ENCODE measurements at regions not wholly inside any gene's neighbourhood (a gene's known extent, or its start where the extent isn't known, plus 50 kb on each side); places are given as distances from the start of the nearest gene placed in this dataset.

- DNase-seq, result no peak
These were observed 205.5 kb upstream of the C14orf180 start for GRCh38 chr14:104373855-104374717.

- no peak for DNase-seq
These were observed 204.9 kb upstream of the C14orf180 start for GRCh38 chr14:104374718-104375080.

DNA sequence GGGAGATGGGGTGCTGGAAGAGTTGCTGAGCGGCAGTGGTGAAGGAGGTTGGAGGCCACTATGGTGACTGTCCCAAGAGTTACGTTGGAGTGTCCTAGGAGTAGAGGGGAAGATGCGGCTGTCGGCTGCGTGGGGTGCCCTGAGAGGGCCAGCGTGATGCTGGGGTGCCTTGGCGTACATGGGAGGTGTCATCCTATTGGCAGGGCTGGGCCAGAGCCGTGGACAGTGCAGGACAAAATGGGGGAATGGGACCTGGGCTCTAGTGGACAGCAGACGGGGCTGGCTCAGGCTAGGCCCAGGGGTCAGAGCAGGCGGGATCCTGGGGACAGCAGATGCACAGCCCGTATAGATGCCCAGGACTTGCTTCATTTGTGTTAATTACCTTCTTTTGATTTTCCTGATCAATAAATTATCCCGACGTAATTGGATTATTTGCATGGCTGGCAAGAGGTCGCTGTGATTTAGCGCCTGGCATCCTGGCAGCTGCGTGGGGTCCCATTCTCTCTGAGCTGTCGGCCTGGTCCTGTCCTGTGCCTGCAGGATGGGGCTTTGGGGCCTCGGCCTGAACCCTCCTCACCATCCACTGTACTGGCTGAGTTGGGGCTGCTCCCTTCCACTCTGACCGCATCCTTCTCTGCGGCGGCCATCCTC, 203.9 kb upstream of the C14orf180 start:
- no peak for DNase-seq

- DNase-seq, result no peak
These were observed 203.1 kb upstream of the C14orf180 start for GRCh38 chr14:104376202-104377140.

- no peak for DNase-seq
These were observed 202.3 kb upstream of the C14orf180 start for GRCh38 chr14:104377256-104377655.

GRCh38 chr14:104378698-104379113, 200.9 kb upstream of the C14orf180 start:
- no peak for DNase-seq

GRCh38 chr14:104382361-104383087, 197.0 kb upstream of the C14orf180 start:
- no peak for DNase-seq

- DNase-seq, result no peak
These were observed 196.2 kb upstream of the C14orf180 start for GRCh38 chr14:104383088-104383995.

GRCh38 chr14:104383996-104384775, 195.4 kb upstream of the C14orf180 start:
- DNase-seq, result no peak

DNA sequence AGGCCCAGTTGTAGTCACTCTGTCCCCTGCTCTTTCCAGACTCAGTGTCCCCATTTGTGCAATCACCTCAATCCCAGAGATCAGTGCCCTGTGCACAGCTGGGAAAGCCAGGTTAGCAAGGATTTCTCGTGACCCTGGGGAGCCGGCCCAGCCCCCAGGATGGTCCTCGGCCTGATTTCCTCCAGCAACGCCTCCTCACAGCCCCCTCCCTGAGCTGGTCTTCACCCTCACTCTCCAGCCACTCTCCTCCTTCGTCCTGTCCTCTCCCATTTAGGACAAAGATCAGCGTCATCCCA, 194.8 kb upstream of the C14orf180 start:
- no peak for DNase-seq

GRCh38 chr14:104385111-104385510, 194.5 kb upstream of the C14orf180 start:
- no peak for DNase-seq

GRCh38 chr14:104385531-104386101, 193.9 kb upstream of the C14orf180 start:
- no peak for DNase-seq

DNA sequence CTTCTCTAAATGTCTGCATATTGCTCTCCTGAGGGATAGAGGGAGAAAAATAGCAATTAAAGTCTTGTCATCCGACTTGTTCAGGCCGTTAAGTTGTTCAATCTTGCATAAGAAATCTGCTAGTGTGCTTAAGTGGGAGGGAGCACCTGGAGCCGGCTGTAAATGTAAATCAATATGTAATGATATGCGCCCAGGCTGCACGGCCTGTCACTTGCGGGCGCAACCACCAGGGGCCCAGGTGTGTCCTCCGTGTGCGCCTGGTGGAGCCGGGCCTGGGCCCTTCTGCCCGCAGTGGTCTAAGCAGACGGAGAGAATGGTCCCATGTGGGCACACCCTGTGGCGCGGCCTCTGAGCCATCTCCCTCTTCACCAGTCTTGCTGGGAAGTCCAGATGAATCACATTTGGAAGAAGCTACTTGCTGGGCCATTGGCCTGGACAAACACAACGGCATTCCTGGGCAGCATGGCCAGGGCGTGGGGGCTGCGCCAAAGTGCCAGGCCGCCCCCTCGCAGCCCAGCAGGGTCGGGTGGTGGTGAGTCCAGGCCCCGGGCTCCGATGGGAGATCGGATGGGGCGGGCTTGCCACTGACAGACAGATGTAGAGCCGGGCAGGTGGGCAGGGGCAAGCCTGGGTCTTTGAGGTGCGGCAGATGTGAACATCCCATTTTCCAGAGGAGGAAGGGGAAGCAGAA, 193.3 kb upstream of the C14orf180 start:
- no peak for DNase-seq

DNA sequence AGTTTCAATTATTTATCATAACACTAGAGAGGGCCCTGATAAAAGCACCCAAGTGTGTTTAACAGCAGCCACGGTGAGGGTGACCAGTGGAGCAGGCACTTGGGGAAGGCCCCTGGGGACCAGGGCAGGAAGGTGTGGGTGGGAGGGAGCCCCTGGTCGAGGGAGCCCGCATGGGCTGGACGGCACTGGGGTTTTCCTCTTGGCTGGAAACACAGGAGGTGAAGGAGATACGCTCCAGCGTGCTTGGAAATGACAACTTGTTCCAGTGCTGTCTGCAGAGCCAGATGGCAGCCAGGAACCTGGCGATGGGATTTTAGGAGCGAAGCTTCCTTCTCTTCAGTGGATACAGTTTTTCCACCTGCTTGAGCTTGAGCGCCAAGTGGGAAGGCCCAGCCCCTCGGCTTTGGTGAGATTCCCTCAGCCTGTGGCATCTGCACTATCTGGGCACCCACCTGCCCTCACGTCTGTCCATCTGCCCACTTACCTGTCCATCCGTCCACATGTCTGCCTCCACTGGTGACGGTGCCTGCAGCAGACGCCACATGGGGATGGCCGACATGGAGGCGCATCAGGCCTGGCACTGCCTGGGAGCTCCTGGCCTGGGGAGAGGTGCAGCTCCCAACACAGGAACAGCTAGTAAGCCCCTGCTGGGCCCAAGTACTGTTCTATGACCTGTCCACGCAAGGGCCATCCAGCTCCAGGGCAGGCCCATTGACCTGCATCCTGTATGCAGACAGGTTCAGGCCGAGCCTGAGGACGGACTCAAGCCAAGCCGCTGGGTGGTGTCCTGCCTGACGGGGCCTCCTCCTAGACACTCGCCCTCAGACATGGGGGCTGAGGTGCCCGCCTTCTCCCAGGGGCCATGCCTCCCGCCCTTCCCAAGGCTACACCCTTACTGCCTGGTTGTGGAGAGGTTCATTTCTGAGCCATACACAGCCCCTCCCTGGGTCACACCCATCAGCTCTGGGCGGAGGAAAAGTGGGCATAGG, 192.2 kb upstream of the C14orf180 start:
- no peak for DNase-seq

DNA sequence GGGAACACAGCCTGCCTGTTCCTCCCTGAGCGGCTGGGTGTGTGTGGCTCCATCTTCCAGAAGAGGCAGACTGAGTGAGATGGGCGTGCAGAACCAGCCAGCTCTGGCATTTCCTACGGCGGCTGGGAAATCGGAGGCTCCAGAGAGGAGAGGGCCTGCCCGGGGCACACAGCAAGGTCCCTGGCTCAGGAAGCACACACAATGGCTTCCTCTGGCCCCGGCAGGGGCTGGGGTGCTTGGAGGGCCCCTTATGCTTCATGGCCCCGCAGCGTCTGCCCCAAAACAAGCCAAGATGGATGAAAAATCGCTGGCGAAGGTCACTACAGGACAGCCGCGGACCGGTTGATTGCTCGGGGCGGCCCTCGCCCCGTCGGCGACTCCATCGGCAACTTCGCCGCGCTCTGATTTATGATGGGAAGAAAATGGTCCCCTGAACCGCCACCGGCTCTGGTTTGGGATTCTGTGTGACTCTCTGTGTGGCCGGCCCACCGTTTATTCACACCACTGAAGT, 191.5 kb upstream of the C14orf180 start:
- DNase-seq, result no peak

DNA sequence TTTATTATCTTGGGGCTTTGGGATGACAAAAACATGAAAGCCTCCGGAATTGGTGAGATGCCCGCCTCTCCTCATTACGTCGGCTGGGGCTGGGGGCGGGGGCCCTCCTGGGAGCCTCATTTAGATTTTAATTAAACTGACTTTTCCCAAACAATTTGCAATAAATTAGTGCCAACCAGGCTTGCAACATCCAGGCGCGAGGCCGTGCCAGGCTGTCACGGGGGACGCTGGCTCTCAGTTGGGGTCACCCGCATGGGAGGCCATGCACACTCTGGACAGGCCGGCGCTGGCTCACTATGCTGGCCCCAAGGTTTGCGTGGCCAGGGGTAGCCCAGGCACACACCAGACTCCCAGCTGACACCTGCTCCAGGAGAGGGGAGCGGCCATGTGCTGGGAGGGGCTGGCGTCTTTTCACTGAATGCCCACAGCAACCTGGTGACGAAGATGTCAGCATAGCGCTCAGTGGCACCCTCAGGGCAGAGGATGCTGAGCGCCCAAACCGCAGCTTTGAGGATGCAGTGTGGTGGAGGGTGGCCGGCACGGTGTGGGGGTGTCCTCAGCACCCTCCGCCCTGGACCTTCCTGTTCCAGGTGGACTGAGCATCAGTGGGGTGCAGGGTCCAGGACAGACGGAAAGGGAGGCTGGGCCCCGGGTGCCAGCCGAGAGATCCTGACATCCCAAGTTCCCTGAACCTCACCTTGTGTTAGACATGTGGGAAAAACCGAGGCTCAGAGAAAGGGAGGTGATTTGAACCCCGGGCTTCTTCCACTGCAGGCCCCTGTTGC, 190.8 kb upstream of the C14orf180 start:
- DNase-seq, result no peak
